SK-N-SH treated with all-trans-retinoic acid at 6 μM for 48 hours (cell line): ENCODE measurements at regions not wholly inside any gene's neighbourhood (a gene's known extent, or its start where the extent isn't known, plus 50 kb on each side); places are given as distances from the start of the nearest gene placed in this dataset.

Experiments
- BACH2 ChIP-seq: fragments of 250-450 bp; sonication (Bioruptor Pico); IDR thresholded peaks from 2 replicates; pipeline ENCODE4 v1.9.0; 2021; ENCODE audit warnings: mild to moderate bottlenecking, borderline replicate concordance
- TOX ChIP-seq: fragments of 250-450 bp; sonication (Bioruptor Pico); IDR thresholded peaks from 2 replicates; pipeline ENCODE4 v1.8.0; 2021; ENCODE audit warnings: mild to moderate bottlenecking, moderate library complexity, borderline replicate concordance
- ZNF565 ChIP-seq: fragments of 450-650 bp; formaldehyde crosslinking; conservative IDR thresholded peaks from 2 replicates; pipeline ENCODE4 v1.5.0; 2020; ENCODE audit warnings: low read depth, mild to moderate bottlenecking, moderate library complexity

GRCh38 chr14:23728791-23729190 lies 92.6 kb downstream of the DHRS2 start:
- TF ChIP-seq BACH2: no peak
- no peak for TF ChIP-seq TOX
- TF ChIP-seq ZNF565: no peak
